SK-N-SH treated with all-trans-retinoic acid at 6 μM for 48 hours (cell line): ENCODE measurements at regions not wholly inside any gene's neighbourhood (a gene's known extent, or its start where the extent isn't known, plus 50 kb on each side); places are given as distances from the start of the nearest gene placed in this dataset.

Experiments used
- ATAC-seq: fragments of 200-7000 bp; cut with Tn5 transposase; 3 replicates; pipeline ENCODE4 v1.9.1; 2020; ENCODE audit warnings: mild to moderate bottlenecking, moderate library complexity
- ARNTL ChIP-seq: fragments of 450-650 bp; formaldehyde crosslinking; IDR thresholded peaks from 2 replicates; pipeline ENCODE4 v1.5.0; 2020; ENCODE audit warnings: low read depth, mild to moderate bottlenecking, moderate library complexity, borderline replicate concordance
- BACH2 ChIP-seq: fragments of 250-450 bp; sonication (Bioruptor Pico); IDR thresholded peaks from 2 replicates; pipeline ENCODE4 v1.9.0; 2021; ENCODE audit warnings: mild to moderate bottlenecking, borderline replicate concordance
- CREB5 ChIP-seq: fragments of 250-450 bp; sonication (Bioruptor Pico); IDR thresholded peaks from 2 replicates; pipeline ENCODE4 v1.5.1; 2020; ENCODE audit warnings: low read depth, mild to moderate bottlenecking, moderate library complexity
- CSDC2 ChIP-seq: fragments of 250-450 bp; sonication (Bioruptor Pico); IDR thresholded peaks from 2 replicates; pipeline ENCODE4 v1.5.0; 2020; ENCODE audit warnings: mild to moderate bottlenecking, moderate library complexity
- CSRNP3 ChIP-seq: fragments of 250-450 bp; sonication (Bioruptor Pico); IDR thresholded peaks from 2 replicates; pipeline ENCODE4 v1.5.1; 2021; ENCODE audit warnings: mild to moderate bottlenecking, moderate library complexity
- GLIS3 ChIP-seq: fragments of 250-450 bp; sonication (Bioruptor Pico); IDR thresholded peaks from 2 replicates; pipeline ENCODE4 v1.5.0; 2020; ENCODE audit warnings: mild to moderate bottlenecking, moderate library complexity
- ISL1 ChIP-seq: fragments of 250-450 bp; sonication (Bioruptor Pico); IDR thresholded peaks from 2 replicates; pipeline ENCODE4 v2.1.2; 2022; ENCODE audit warnings: mild to moderate bottlenecking, moderate library complexity
- OSR1 ChIP-seq: fragments of 250-450 bp; sonication (Bioruptor Pico); IDR thresholded peaks from 2 replicates; pipeline ENCODE4 v1.8.0; 2022; ENCODE audit warnings: moderate library complexity, mild to moderate bottlenecking, inconsistent platforms
- PPARA ChIP-seq: fragments of 250-450 bp; sonication (Bioruptor Pico); IDR thresholded peaks from 2 replicates; pipeline ENCODE4 v1.5.0; 2020; ENCODE audit warnings: mild to moderate bottlenecking, borderline replicate concordance
- RARB ChIP-seq: fragments of 250-450 bp; sonication (Bioruptor Pico); IDR thresholded peaks from 2 replicates; pipeline ENCODE4 v1.8.0; 2021; ENCODE audit warnings: mild to moderate bottlenecking, moderate library complexity
- SNAI2 ChIP-seq: fragments of 250-450 bp; sonication (Bioruptor Pico); IDR thresholded peaks from 2 replicates; pipeline ENCODE4 v1.5.0; 2020; ENCODE audit warnings: mild to moderate bottlenecking, moderate library complexity
- TCF4 ChIP-seq: fragments of 250-450 bp; sonication (Bioruptor Pico); IDR thresholded peaks from 2 replicates; pipeline ENCODE4 v1.8.0; 2021; ENCODE audit warnings: mild to moderate bottlenecking, moderate library complexity, borderline replicate concordance
- TOX ChIP-seq: fragments of 250-450 bp; sonication (Bioruptor Pico); IDR thresholded peaks from 2 replicates; pipeline ENCODE4 v1.8.0; 2021; ENCODE audit warnings: mild to moderate bottlenecking, moderate library complexity, borderline replicate concordance
- ZFP3 ChIP-seq: fragments of 250-450 bp; sonication (Bioruptor Pico); IDR thresholded peaks from 2 replicates; pipeline ENCODE4 v1.5.0; 2020; ENCODE audit warnings: mild to moderate bottlenecking, moderate library complexity
- ZFP30 ChIP-seq: fragments of 450-650 bp; formaldehyde crosslinking; IDR thresholded peaks from 2 replicates; pipeline ENCODE4 v1.5.0; 2022; ENCODE audit warnings: mild to moderate bottlenecking, moderate library complexity
- ZNF565 ChIP-seq: fragments of 450-650 bp; formaldehyde crosslinking; conservative IDR thresholded peaks from 2 replicates; pipeline ENCODE4 v1.5.0; 2020; ENCODE audit warnings: low read depth, mild to moderate bottlenecking, moderate library complexity
- ZNF70 ChIP-seq: fragments of 450-650 bp; formaldehyde crosslinking; IDR thresholded peaks from 2 replicates; pipeline ENCODE4 v1.5.0; 2020; ENCODE audit warnings: mild to moderate bottlenecking, moderate library complexity
- ZNF8 ChIP-seq: fragments of 450-650 bp; formaldehyde crosslinking; IDR thresholded peaks from 2 replicates; pipeline ENCODE4 v1.5.0; 2020; ENCODE audit warnings: mild to moderate bottlenecking, moderate library complexity
- TF ChIP-seq, protein P1 (sequence below): fragments of 250-450 bp; sonication (Bioruptor Pico); IDR thresholded peaks from 2 replicates; pipeline ENCODE4 v1.8.0; 2021; ENCODE audit warnings: low read depth, mild to moderate bottlenecking, moderate library complexity, borderline replicate concordance
- TF ChIP-seq, protein P2 (sequence below): fragments of 250-450 bp; sonication (Bioruptor Pico); IDR thresholded peaks from 2 replicates; pipeline ENCODE4 v1.8.0; 2020; ENCODE audit warnings: mild to moderate bottlenecking, moderate library complexity, borderline replicate concordance

GRCh38 chr2:83176539-83176938, 1282.5 kb downstream of the SUCLG1 start:
- no peak for ATAC-seq
- TF ChIP-seq ISL1 (CRISPR knock-in tag) (no peak), ZNF565 (CRISPR knock-in tag) (no peak), CSRNP3 (no peak), OSR1 (CRISPR knock-in tag) (no peak), ARNTL (CRISPR knock-in tag) (no peak), SNAI2 (no peak), BACH2 (CRISPR knock-in tag) (no peak), TOX (CRISPR knock-in tag) (no peak)
- TF ChIP-seq, protein P1, sequence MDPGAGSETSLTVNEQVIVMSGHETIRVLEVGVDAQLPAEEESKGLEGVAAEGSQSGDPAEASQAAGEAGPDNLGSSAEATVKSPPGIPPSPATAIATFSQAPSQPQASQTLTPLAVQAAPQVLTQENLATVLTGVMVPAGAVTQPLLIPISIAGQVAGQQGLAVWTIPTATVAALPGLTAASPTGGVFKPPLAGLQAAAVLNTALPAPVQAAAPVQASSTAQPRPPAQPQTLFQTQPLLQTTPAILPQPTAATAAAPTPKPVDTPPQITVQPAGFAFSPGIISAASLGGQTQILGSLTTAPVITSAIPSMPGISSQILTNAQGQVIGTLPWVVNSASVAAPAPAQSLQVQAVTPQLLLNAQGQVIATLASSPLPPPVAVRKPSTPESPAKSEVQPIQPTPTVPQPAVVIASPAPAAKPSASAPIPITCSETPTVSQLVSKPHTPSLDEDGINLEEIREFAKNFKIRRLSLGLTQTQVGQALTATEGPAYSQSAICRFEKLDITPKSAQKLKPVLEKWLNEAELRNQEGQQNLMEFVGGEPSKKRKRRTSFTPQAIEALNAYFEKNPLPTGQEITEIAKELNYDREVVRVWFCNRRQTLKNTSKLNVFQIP = no peak
- TF ChIP-seq, protein P2, sequence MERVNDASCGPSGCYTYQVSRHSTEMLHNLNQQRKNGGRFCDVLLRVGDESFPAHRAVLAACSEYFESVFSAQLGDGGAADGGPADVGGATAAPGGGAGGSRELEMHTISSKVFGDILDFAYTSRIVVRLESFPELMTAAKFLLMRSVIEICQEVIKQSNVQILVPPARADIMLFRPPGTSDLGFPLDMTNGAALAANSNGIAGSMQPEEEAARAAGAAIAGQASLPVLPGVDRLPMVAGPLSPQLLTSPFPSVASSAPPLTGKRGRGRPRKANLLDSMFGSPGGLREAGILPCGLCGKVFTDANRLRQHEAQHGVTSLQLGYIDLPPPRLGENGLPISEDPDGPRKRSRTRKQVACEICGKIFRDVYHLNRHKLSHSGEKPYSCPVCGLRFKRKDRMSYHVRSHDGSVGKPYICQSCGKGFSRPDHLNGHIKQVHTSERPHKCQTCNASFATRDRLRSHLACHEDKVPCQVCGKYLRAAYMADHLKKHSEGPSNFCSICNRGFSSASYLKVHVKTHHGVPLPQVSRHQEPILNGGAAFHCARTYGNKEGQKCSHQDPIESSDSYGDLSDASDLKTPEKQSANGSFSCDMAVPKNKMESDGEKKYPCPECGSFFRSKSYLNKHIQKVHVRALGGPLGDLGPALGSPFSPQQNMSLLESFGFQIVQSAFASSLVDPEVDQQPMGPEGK = no peak
- TF ChIP-seq, all 23 proteins: peak for 0

GRCh38 chr2:83172841-83173240, 1286.2 kb downstream of the SUCLG1 start:
- no peak for ATAC-seq
- no peak for TF ChIP-seq CSRNP3
- no peak for TF ChIP-seq PPARA (CRISPR knock-in tag)
- no peak for TF ChIP-seq OSR1 (CRISPR knock-in tag)
- no peak for TF ChIP-seq ZNF565 (CRISPR knock-in tag)
- TF ChIP-seq ARNTL (CRISPR knock-in tag) = no peak
- TF ChIP-seq, protein P2 = no peak
- no peak for TF ChIP-seq GLIS3 (CRISPR knock-in tag)
- no peak for TF ChIP-seq TCF4
- TF ChIP-seq CREB5 (CRISPR knock-in tag) = no peak
- no peak for TF ChIP-seq ZFP30 (CRISPR knock-in tag)
- TF ChIP-seq TOX (CRISPR knock-in tag) = no peak
- no peak for TF ChIP-seq ZFP3 (CRISPR knock-in tag)
- no peak for TF ChIP-seq SNAI2
- no peak for TF ChIP-seq BACH2 (CRISPR knock-in tag)
- TF ChIP-seq ZNF8 = no peak
- TF ChIP-seq, protein P1 = no peak
- TF ChIP-seq, all 23 proteins: peak for 0

- no peak for ATAC-seq
- no peak for TF ChIP-seq ZNF565 (CRISPR knock-in tag)
- no peak for TF ChIP-seq CSRNP3
- TF ChIP-seq ZFP30 (CRISPR knock-in tag) = no peak
- no peak for TF ChIP-seq OSR1 (CRISPR knock-in tag)
- TF ChIP-seq ZNF70 (CRISPR knock-in tag) = no peak
- TF ChIP-seq, protein P2 = no peak
- no peak for TF ChIP-seq TOX (CRISPR knock-in tag)
- no peak for TF ChIP-seq SNAI2
- no peak for TF ChIP-seq RARB
- TF ChIP-seq CSDC2 (CRISPR knock-in tag) = no peak
- TF ChIP-seq BACH2 (CRISPR knock-in tag) = no peak
- no peak for TF ChIP-seq CREB5 (CRISPR knock-in tag)
These were observed 1290.7 kb downstream of the SUCLG1 start for GRCh38 chr2:83168377-83168776.
